GM12878 (cell line): ENCODE measurements at regions not wholly inside any gene's neighbourhood (a gene's known extent, or its start where the extent isn't known, plus 50 kb on each side); places are given as distances from the start of the nearest gene placed in this dataset.

ENCODE experiments used
- ATAC-seq: fragments of 200-7000 bp; cut with Tn5 transposase; 3 replicates; pipeline ENCODE4 v1.9.1; 2020; ENCODE audit warnings: mild to moderate bottlenecking, moderate library complexity
- BruUV-seq: library from RNA; stranded (reverse); fragments of 400-500 nt; replicated peaks from 2 replicates; lab custom pipeline; 2021; lab: Mats Ljungman, UMichigan
- CTCF ChIA-PET: fragments of 300-600 bp; sonication (Branson Sonifier 250); formaldehyde crosslinking; extraction: SDS; loops from one replicate; lab custom pipeline; 2021; ENCODE audit warnings: inconsistent platforms; lab: Yijun Ruan, JAX
- POLR2A ChIA-PET: fragments of 350-600 bp; formaldehyde crosslinking; extraction: SDS; loops from one replicate; lab custom pipeline; 2021; ENCODE audit warnings: inconsistent platforms; lab: Charles Lee
- RAD21 ChIA-PET: fragments of 300-600 bp; sonication (Branson Sonifier 250); formaldehyde crosslinking; loops from one replicate; lab custom pipeline; 2023; ENCODE audit warnings: antibody characterized with exemption; ENCODE audit not compliant: unreplicated experiment; lab: Charles Lee
- SMC1A ChIA-PET: fragments of 300-600 bp; sonication (Branson Sonifier 250); formaldehyde crosslinking; loops from one replicate; lab custom pipeline; 2023; ENCODE audit not compliant: unreplicated experiment, uncharacterized antibody; lab: Charles Lee
- DNase-seq: peaks from one replicate; pipeline ENCODE4 v3.0.0-alpha.2; 2011; ENCODE audit warnings: low read depth, low spot score
- FAIRE-seq: peaks from 3 replicates; lab custom pipeline; 2011; peaks lifted over from hg19 to GRCh38; lab: Jason Lieb, UNC
- H2AFZ ChIP-seq: 2 replicates; pipeline ENCODE4 v1.6.0; 2011; ENCODE audit warnings: low read depth, low read length, control low read depth; ENCODE audit not compliant: control insufficient read depth
- H3K27ac ChIP-seq: 2 replicates; pipeline ENCODE4 v1.5.1; 2011; ENCODE audit warnings: control low read depth; ENCODE audit not compliant: control insufficient read depth, insufficient read depth
- H3K27me3 ChIP-seq, 2 experiments: replicated peaks in 1 of 2; 2 replicates each; pipeline versions ENCODE4 v1.6.0 to v1.6.1; 2011; ENCODE audit warnings: low read length in 1 of 2; ENCODE audit not compliant: control insufficient read depth in 2 of 2, insufficient read depth in 2 of 2
- H3K36me3 ChIP-seq, 2 experiments: 2 replicates each; pipeline ENCODE4 v1.5.1; 2011; ENCODE audit warnings: low read length in 1 of 2; ENCODE audit not compliant: control insufficient read depth in 2 of 2, insufficient read depth in 2 of 2
- H3K4me1 ChIP-seq: 2 replicates; pipeline ENCODE4 v1.6.1; 2011; ENCODE audit warnings: mild to moderate bottlenecking, low read length, moderate library complexity, mixed read lengths; ENCODE audit not compliant: control insufficient read depth, insufficient read depth
- H3K4me2 ChIP-seq: 2 replicates; pipeline ENCODE4 v1.6.0; 2011; ENCODE audit warnings: control low read depth; ENCODE audit not compliant: control insufficient read depth, insufficient read depth
- H3K4me3 ChIP-seq: fragments of 200-600 bp; sonication (generic); 2 replicates; pipeline ENCODE4 v1.5.1; 2016
- H3K79me2 ChIP-seq: 2 replicates; pipeline ENCODE4 v1.6.0; 2011; ENCODE audit warnings: low read length; ENCODE audit not compliant: control insufficient read depth, insufficient read depth
- H3K9ac ChIP-seq: 2 replicates; pipeline ENCODE4 v1.8.0; 2011; ENCODE audit warnings: low read length, control low read depth, mixed read lengths; ENCODE audit not compliant: control insufficient read depth, insufficient read depth
- H3K9me3 ChIP-seq: replicated peaks from 3 replicates; pipeline ENCODE4 v1.5.1; 2011; ENCODE audit warnings: mild to moderate bottlenecking, low read length; ENCODE audit not compliant: control insufficient read depth, insufficient read depth
- H4K20me1 ChIP-seq: 2 replicates; pipeline ENCODE4 v1.6.0; 2011; ENCODE audit not compliant: control insufficient read depth, insufficient read depth
- BHLHE40 ChIP-seq, 2 experiments: fragments of 450-650 bp in 1 of 2; IDR thresholded peaks; 2 replicates each; pipeline ENCODE4 v1.6.1; 2011 to 2017; ENCODE audit warnings: low read depth in 2 of 2, borderline replicate concordance in 1 of 2, improper control_type of control experiment in 1 of 2, low read length in 1 of 2, mild to moderate bottlenecking in 1 of 2
- HCFC1 ChIP-seq: fragments of 150-350 bp; IDR thresholded peaks from 2 replicates; pipeline ENCODE4 v1.6.1; 2014; ENCODE audit warnings: low read length
- POU2F2 ChIP-seq: IDR thresholded peaks from 3 replicates; pipeline ENCODE4 v1.6.1; 2011; ENCODE audit warnings: low read depth, mild to moderate bottlenecking, low read length, borderline replicate concordance
- ZBED1 ChIP-seq: IDR thresholded peaks from 2 replicates; pipeline ENCODE4 v1.6.1; 2016; ENCODE audit warnings: borderline replicate concordance
- ZNF207 ChIP-seq: fragments of 450-650 bp; IDR thresholded peaks from 2 replicates; pipeline ENCODE4 v1.6.1; 2014; ENCODE audit warnings: antibody characterized with exemption, mild to moderate bottlenecking, borderline replicate concordance
- ZNF384 ChIP-seq: IDR thresholded peaks from 2 replicates; pipeline ENCODE4 v1.6.1; 2012; ENCODE audit warnings: low read depth, mild to moderate bottlenecking, low read length, improper control_type of control experiment, borderline replicate concordance
- WGBS: methylation state at CpG from one replicate; pipeline ENCODE4 v1.1.6; 2016; ENCODE audit warnings: low lambda C conversion rate; ENCODE audit not compliant: insufficient replicate concordance, insufficient coverage; ENCODE audit errors: missing lambda C conversion rate; 5-methylcytosine and 5-hydroxymethylcytosine counted together
- in situ Hi-C: fragments of 300-500 bp; cut with MboI; formaldehyde crosslinking; loops from 9 replicates; pipeline ENCODE4 v1.14.3; 2018; ENCODE audit warnings: mixed read lengths
- intact Hi-C: fragments of 100-400 bp; cut with micrococcal nuclease; formaldehyde crosslinking; loops from one replicate; pipeline ENCODE4 v1.14.2; 2022; ENCODE audit not compliant: unreplicated experiment
- TF ChIP-seq, protein P1 (sequence below): IDR thresholded peaks from 2 replicates; pipeline ENCODE4 v1.6.1; 2011; ENCODE audit warnings: borderline replicate concordance, low read depth, mild to moderate bottlenecking, moderate library complexity, mixed read lengths, low read length; ENCODE audit not compliant: insufficient read depth; ENCODE audit errors: extremely low read length
- TF ChIP-seq, protein P2 (sequence below): fragments of 450-650 bp; IDR thresholded peaks from 2 replicates; pipeline ENCODE4 v1.6.1; 2016; ENCODE audit warnings: mild to moderate bottlenecking
- TF ChIP-seq, protein P3 (sequence below): IDR thresholded peaks from 2 replicates; pipeline ENCODE4 v1.6.1; 2012; ENCODE audit warnings: low read depth, low read length, improper control_type of control experiment
- TF ChIP-seq, protein P4 (sequence below): IDR thresholded peaks from 2 replicates; pipeline ENCODE4 v1.6.1; 2011; ENCODE audit warnings: low read depth, low read length, improper control_type of control experiment, borderline replicate concordance
- TF ChIP-seq, protein P5 (sequence below): fragments of 450-650 bp; IDR thresholded peaks from 2 replicates; pipeline ENCODE4 v1.6.1; 2016; ENCODE audit warnings: mild to moderate bottlenecking
- TF ChIP-seq, protein P6 (sequence below): fragments of 450-650 bp; formaldehyde crosslinking; IDR thresholded peaks from 2 replicates; pipeline ENCODE4 v1.4.0; 2020; ENCODE audit warnings: mild to moderate bottlenecking, moderate library complexity

DNA sequence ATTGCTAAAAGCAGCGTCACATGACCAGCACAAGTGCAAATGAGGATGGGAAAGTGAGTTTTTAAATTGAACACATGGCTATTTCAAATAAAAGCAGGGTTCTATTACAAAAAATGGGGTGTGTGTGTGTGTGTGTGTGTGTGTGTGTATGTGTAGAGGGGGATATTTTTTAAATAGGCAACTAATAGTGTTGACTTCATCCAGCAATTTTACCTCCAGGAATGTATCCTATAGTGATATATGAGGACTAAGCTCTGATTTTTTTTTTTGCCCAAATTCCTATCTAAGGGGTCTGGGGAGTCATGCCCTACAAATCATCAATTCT is 78.9 kb upstream of the AMN1 start:
- Histone ChIP-seq H3K9ac (peak overlapping the region; percentile 61), H3K4me1 (peaks cover 40% of the 10 kb centered on the region), H3K79me2 (no peaks in the 10 kb centered on the region), H3K36me3 (no peaks in the 10 kb centered on the region), H3K27ac (peak overlapping the region; percentile 68), H3K4me3 (peak overlapping the region; percentile 45; the same call in 1 of the 2 replicates), H3K4me2 (peak overlapping the region; percentile 77), H3K27me3 (no peaks in the 10 kb centered on the region), H3K9me3 (no peaks in the 10 kb centered on the region; the same call in 2 of the 3 replicates), H2AFZ (peak overlapping the region; percentile 56), H4K20me1 (no peaks in the 10 kb centered on the region)
- FAIRE-seq, result no peak
- POLR2A ChIA-PET, result interaction anchor here (0.6 to 6.9 kb wide), 5 partner anchors 57 to 125 kb away, joined by 3 to 66 read pairs (median 4); partner anchors contain the start of gene AMN1
- RAD21 ChIA-PET, result interaction anchor here (1.1 to 6.9 kb wide), 15 partner anchors 21 to 155 kb away, joined by 3 to 112 read pairs (median 9); partner anchors contain the start of genes AMN1 and RESF1
- CTCF ChIA-PET, result interaction anchor here (0.9 to 2.8 kb wide), 3 partner anchors 61 to 253 kb away, joined by 3 to 9 read pairs (median 4); no protein-coding TSS in a partner anchor
- WGBS, result 0% methylated on average over 1 of the region's 1 CpG
- intact Hi-C loops (loop anchor here (1.0 to 10.0 kb wide), 4 partner anchors 58 to 403 kb away; partner anchors contain the start of gene AMN1), in situ Hi-C loops (no loop called here)
- peak; percentile 31 for ATAC-seq
- no peak for DNase-seq
- SMC1A ChIA-PET, result interaction anchor here (0.7 to 7.2 kb wide), 14 partner anchors 22 to 153 kb away, joined by 3 to 83 read pairs (median 4); partner anchors contain the start of gene AMN1
- BruUV-seq, result TSS peak; percentile 93
- TF ChIP-seq ZNF207 (0 out of 2 replicates have a peak, but pooled peaks have one; percentile 40), POU2F2 (no peak), BHLHE40 (IDR thresholded peaks at IDR 0.05; ENCODE audit: borderline replicate concordance in 1 of 2, low read depth in 2 of 2, low read length in 1 of 2) (peak; percentile 52 to 70; a peak in 1 of 4 replicates), HCFC1 (peak; percentile 37; the same call in 1 of the 2 replicates), ZBED1 (0 out of 2 replicates have a peak, but pooled peaks have one; percentile 25), ZNF384 (peak; percentile 26; the same call in 1 of the 2 replicates)
- TF ChIP-seq, protein P1, sequence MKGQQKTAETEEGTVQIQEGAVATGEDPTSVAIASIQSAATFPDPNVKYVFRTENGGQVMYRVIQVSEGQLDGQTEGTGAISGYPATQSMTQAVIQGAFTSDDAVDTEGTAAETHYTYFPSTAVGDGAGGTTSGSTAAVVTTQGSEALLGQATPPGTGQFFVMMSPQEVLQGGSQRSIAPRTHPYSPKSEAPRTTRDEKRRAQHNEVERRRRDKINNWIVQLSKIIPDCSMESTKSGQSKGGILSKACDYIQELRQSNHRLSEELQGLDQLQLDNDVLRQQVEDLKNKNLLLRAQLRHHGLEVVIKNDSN, result peak; percentile 67
- TF ChIP-seq, protein P2, sequence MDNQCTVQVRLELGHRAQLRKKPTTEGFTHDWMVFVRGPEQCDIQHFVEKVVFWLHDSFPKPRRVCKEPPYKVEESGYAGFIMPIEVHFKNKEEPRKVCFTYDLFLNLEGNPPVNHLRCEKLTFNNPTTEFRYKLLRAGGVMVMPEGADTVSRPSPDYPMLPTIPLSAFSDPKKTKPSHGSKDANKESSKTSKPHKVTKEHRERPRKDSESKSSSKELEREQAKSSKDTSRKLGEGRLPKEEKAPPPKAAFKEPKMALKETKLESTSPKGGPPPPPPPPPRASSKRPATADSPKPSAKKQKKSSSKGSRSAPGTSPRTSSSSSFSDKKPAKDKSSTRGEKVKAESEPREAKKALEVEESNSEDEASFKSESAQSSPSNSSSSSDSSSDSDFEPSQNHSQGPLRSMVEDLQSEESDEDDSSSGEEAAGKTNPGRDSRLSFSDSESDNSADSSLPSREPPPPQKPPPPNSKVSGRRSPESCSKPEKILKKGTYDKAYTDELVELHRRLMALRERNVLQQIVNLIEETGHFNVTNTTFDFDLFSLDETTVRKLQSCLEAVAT, result peak; percentile 87
- TF ChIP-seq, protein P3, sequence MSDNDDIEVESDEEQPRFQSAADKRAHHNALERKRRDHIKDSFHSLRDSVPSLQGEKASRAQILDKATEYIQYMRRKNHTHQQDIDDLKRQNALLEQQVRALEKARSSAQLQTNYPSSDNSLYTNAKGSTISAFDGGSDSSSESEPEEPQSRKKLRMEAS, result 0 out of 2 replicates have a peak, but pooled peaks have one; percentile 33
- TF ChIP-seq, protein P4, sequence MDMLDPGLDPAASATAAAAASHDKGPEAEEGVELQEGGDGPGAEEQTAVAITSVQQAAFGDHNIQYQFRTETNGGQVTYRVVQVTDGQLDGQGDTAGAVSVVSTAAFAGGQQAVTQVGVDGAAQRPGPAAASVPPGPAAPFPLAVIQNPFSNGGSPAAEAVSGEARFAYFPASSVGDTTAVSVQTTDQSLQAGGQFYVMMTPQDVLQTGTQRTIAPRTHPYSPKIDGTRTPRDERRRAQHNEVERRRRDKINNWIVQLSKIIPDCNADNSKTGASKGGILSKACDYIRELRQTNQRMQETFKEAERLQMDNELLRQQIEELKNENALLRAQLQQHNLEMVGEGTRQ, result peak; percentile 75
- TF ChIP-seq, protein P5, sequence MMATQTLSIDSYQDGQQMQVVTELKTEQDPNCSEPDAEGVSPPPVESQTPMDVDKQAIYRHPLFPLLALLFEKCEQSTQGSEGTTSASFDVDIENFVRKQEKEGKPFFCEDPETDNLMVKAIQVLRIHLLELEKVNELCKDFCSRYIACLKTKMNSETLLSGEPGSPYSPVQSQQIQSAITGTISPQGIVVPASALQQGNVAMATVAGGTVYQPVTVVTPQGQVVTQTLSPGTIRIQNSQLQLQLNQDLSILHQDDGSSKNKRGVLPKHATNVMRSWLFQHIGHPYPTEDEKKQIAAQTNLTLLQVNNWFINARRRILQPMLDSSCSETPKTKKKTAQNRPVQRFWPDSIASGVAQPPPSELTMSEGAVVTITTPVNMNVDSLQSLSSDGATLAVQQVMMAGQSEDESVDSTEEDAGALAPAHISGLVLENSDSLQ, result no peak
- TF ChIP-seq, protein P6, sequence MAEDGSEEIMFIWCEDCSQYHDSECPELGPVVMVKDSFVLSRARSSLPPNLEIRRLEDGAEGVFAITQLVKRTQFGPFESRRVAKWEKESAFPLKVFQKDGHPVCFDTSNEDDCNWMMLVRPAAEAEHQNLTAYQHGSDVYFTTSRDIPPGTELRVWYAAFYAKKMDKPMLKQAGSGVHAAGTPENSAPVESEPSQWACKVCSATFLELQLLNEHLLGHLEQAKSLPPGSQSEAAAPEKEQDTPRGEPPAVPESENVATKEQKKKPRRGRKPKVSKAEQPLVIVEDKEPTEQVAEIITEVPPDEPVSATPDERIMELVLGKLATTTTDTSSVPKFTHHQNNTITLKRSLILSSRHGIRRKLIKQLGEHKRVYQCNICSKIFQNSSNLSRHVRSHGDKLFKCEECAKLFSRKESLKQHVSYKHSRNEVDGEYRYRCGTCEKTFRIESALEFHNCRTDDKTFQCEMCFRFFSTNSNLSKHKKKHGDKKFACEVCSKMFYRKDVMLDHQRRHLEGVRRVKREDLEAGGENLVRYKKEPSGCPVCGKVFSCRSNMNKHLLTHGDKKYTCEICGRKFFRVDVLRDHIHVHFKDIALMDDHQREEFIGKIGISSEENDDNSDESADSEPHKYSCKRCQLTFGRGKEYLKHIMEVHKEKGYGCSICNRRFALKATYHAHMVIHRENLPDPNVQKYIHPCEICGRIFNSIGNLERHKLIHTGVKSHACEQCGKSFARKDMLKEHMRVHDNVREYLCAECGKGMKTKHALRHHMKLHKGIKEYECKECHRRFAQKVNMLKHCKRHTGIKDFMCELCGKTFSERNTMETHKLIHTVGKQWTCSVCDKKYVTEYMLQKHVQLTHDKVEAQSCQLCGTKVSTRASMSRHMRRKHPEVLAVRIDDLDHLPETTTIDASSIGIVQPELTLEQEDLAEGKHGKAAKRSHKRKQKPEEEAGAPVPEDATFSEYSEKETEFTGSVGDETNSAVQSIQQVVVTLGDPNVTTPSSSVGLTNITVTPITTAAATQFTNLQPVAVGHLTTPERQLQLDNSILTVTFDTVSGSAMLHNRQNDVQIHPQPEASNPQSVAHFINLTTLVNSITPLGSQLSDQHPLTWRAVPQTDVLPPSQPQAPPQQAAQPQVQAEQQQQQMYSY (CRISPR knock-in tag), result 0 out of 2 replicates have a peak, but pooled peaks have one; percentile 18
